ENCODE measurements at regions not wholly inside any gene's neighbourhood (a gene's known extent, or its start where the extent isn't known, plus 50 kb on each side); places are given as distances from the start of the nearest gene placed in this dataset.

DNA sequence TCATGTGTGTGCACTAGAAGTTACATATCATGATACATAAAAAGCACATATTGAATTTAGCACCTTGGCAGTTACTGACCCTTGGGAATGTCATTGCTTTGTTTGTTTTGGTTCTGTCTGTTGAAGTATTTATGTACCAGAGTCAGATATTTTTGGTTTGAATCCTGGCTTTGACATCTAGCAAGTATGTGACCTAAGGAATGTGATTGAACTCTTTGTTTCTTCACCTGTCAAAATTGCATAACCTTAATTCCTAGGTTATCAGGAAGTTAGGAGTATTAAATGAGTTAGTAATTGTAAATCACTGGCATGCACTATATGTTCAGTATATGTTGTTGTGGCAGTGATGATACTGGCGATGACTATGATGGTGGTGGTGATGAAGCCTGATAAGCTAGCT is 1003.5 kb upstream of the NRXN1 start:
- TF ChIP-seq, protein P1, sequence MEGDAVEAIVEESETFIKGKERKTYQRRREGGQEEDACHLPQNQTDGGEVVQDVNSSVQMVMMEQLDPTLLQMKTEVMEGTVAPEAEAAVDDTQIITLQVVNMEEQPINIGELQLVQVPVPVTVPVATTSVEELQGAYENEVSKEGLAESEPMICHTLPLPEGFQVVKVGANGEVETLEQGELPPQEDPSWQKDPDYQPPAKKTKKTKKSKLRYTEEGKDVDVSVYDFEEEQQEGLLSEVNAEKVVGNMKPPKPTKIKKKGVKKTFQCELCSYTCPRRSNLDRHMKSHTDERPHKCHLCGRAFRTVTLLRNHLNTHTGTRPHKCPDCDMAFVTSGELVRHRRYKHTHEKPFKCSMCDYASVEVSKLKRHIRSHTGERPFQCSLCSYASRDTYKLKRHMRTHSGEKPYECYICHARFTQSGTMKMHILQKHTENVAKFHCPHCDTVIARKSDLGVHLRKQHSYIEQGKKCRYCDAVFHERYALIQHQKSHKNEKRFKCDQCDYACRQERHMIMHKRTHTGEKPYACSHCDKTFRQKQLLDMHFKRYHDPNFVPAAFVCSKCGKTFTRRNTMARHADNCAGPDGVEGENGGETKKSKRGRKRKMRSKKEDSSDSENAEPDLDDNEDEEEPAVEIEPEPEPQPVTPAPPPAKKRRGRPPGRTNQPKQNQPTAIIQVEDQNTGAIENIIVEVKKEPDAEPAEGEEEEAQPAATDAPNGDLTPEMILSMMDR (conservative IDR thresholded peaks at IDR 0.05; ENCODE audit: low read depth, low read length): no peak
- TF ChIP-seq EZH2 (IDR thresholded peaks at IDR 0.05; ENCODE audit: borderline replicate concordance, low read depth, low read length, poor library complexity, severe bottlenecking): no peak
